B cell (primary cell): ENCODE measurements at regions not wholly inside any gene's neighbourhood (a gene's known extent, or its start where the extent isn't known, plus 50 kb on each side); places are given as distances from the start of the nearest gene placed in this dataset.

ENCODE experiments used
- ATAC-seq: fragments of 200-7000 bp; cut with Tn5 transposase; one replicate; pipeline ENCODE4 v1.10.0; 2021; ENCODE audit warnings: low read depth, mild to moderate bottlenecking, moderate number of reproducible peaks, moderate library complexity
- CTCF ChIA-PET: fragments of 350-600 bp; sonication (Branson Sonifier 250); formaldehyde crosslinking; loops from one replicate; lab custom pipeline; 2021; ENCODE audit warnings: antibody characterized with exemption, inconsistent platforms; lab: Charles Lee
- POLR2A ChIA-PET: fragments of 350-600 bp; sonication (Branson Sonifier 250); formaldehyde crosslinking; loops from one replicate; lab custom pipeline; 2021; ENCODE audit warnings: antibody characterized with exemption; lab: Charles Lee
- DNase-seq: peaks from one replicate; pipeline ENCODE4 v3.0.0; 2013
- H2AFZ ChIP-seq: 2 replicates; pipeline ENCODE4 v1.6.1; 2012; ENCODE audit warnings: mild to moderate bottlenecking, low read depth, low read length; ENCODE audit not compliant: insufficient read depth, poor library complexity, severe bottlenecking
- H3K27ac ChIP-seq, 2 donors: 1 replicate in 1 of 2; 2 replicates in 1 of 2; pipeline ENCODE4 v1.5.1; 2012 to 2013; ENCODE audit warnings: low read length in 2 of 2, mild to moderate bottlenecking in 2 of 2, moderate library complexity in 1 of 2
- H3K27me3 ChIP-seq, 4 experiments: fragments of 200-600 bp in 1 of 4; sonication (generic) in 1 of 4; replicated peaks in 1 of 4; 1 replicate in 2 of 4; 2 replicates in 2 of 4; pipeline versions ENCODE4 v1.6.1 to v1.7.0; 2013 to 2016; ENCODE audit warnings: low read length in 3 of 4, mild to moderate bottlenecking in 2 of 4, mixed read lengths in 1 of 4, moderate library complexity in 1 of 4; ENCODE audit not compliant: insufficient read depth in 4 of 4, control insufficient read depth in 3 of 4; ENCODE audit errors: control extremely low read depth in 1 of 4
- H3K36me3 ChIP-seq, 2 experiments: replicated peaks in 1 of 2; 1 replicate in 1 of 2; 2 replicates in 1 of 2; pipeline versions ENCODE4 v1.6.1 to v1.7.1; 2013; ENCODE audit warnings: low read length in 1 of 2; ENCODE audit not compliant: insufficient read depth in 2 of 2, control insufficient read depth in 1 of 2; ENCODE audit errors: control extremely low read depth in 1 of 2, extremely low read depth in 1 of 2
- H3K4me1 ChIP-seq, 2 donors: fragments of 200-600 bp in 1 of 2; sonication (generic) in 1 of 2; 1 replicate in 1 of 2; 2 replicates in 1 of 2; pipeline versions ENCODE4 v1.5.1 to v1.6.1; 2013 to 2017; ENCODE audit warnings: low read length in 2 of 2; ENCODE audit not compliant: control insufficient read depth in 2 of 2, insufficient read depth in 2 of 2
- H3K4me2 ChIP-seq: replicated peaks from 2 replicates; pipeline ENCODE3; 2012; ENCODE audit warnings: mild to moderate bottlenecking, low read depth, low read length; ENCODE audit not compliant: poor library complexity, severe bottlenecking
- H3K4me3 ChIP-seq, 5 experiments: fragments of 200-600 bp in 1 of 5; sonication (generic) in 1 of 5; 1 replicate in 3 of 5; 2 replicates in 2 of 5; pipeline versions ENCODE4 v1.5.1 to v1.7.0; 2011 to 2016; ENCODE audit warnings: low read length in 4 of 5, mild to moderate bottlenecking in 4 of 5, low read depth in 2 of 5, control low read depth in 1 of 5, moderate library complexity in 1 of 5; ENCODE audit not compliant: insufficient read depth in 1 of 5; ENCODE audit errors: control extremely low read depth in 1 of 5, extremely low read depth in 1 of 5
- H3K79me2 ChIP-seq: fragments of 200-600 bp; sonication (generic); one replicate; pipeline ENCODE4 v1.6.0; 2016; ENCODE audit warnings: low read length; ENCODE audit not compliant: control insufficient read depth, insufficient read depth
- H3K9ac ChIP-seq: fragments of 200-600 bp; sonication (generic); 2 replicates; pipeline ENCODE4 v1.6.1; 2017; ENCODE audit warnings: mild to moderate bottlenecking, low read length, moderate library complexity
- H3K9me3 ChIP-seq, 3 donors: one replicate each; pipeline versions ENCODE4 v1.6.1 to v1.7.1; 2013; ENCODE audit warnings: low read length in 2 of 3; ENCODE audit not compliant: control insufficient read depth in 2 of 3, insufficient read depth in 1 of 3; ENCODE audit errors: control extremely low read depth in 1 of 3
- H4K20me1 ChIP-seq: 2 replicates; pipeline ENCODE4 v1.6.0; 2012; ENCODE audit warnings: mild to moderate bottlenecking, low read length; ENCODE audit not compliant: insufficient read depth, control insufficient read depth, poor library complexity, severe bottlenecking
- H3K27ac Mint-ChIP-seq: one replicate; pipeline ENCODE4 v1.8.0; 2021; ENCODE audit warnings: mixed read lengths
- H3K27me3 Mint-ChIP-seq: one replicate; pipeline ENCODE4 v1.8.0; 2021; ENCODE audit warnings: mixed read lengths
- H3K4me1 Mint-ChIP-seq: one replicate; pipeline ENCODE4 v1.8.0; 2021; ENCODE audit warnings: mixed read lengths
- H3K4me3 Mint-ChIP-seq: one replicate; pipeline ENCODE4 v1.8.0; 2021; ENCODE audit warnings: mixed read lengths
- H3K9me3 Mint-ChIP-seq: one replicate; pipeline ENCODE4 v1.8.0; 2022; ENCODE audit warnings: mixed read lengths; ENCODE audit not compliant: insufficient read depth
- EZH2 ChIP-seq: IDR thresholded peaks from 2 replicates; pipeline ENCODE4 v1.6.1; 2012; ENCODE audit warnings: borderline replicate concordance, low read depth, mild to moderate bottlenecking, moderate library complexity, low read length; ENCODE audit not compliant: insufficient read depth, poor library complexity, severe bottlenecking
- WGBS: methylation state at CpG from one replicate; pipeline ENCODE4 v1.1.5; 2013; ENCODE audit warnings: missing lambda C conversion rate; ENCODE audit not compliant: insufficient coverage; 5-methylcytosine and 5-hydroxymethylcytosine counted together
- intact Hi-C: fragments of 100-400 bp; cut with micrococcal nuclease; formaldehyde crosslinking; loops from one replicate; pipeline ENCODE4 v1.10.0; 2022
- TF ChIP-seq, protein P1 (sequence below): fragments of 200-600 bp; IDR thresholded peaks from one replicate; pipeline ENCODE4 v1.8.0; 2022; ENCODE audit warnings: antibody characterized with exemption, mild to moderate bottlenecking

DNA sequence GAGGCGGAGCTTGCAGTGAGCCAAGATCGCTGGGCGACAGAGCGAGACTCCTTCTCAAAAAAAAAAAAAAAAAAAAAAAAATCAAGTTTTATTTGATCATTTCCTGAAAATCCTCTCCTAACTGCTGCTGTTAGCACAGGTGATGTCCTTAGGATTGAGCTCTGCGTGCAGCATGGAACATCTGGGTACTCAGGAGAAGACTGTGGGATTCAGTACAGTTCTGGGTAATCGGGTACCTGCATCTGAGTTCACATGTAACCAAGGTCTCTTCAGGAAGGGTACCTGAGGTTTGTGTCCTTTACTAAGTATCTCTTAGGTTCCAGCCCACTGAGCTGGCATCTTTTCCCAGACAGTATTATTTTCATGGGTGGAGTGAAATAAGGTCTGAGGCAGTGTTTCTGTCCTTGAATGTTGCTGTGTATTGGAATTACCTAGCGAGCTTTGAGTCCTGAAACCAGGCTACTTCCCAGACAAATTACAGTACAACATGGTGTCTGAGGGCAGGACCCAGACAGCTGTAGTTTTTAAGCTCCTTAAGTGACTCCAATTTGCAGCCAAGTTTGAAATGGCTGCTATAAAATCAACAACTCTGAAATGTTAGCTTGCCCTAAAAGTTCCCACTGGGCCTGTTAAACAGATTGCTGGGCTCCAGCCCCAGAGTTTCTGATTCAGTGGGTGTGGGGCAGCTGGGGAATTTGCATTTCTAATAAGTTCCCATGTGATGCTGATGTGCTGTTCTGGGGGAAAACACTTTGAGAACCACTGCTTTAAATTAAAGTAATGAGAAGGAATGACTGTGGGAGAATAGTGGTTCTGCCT is 120.5 kb downstream of the PMAIP1 start:
- intact Hi-C loops: no loop called here
- H3K4me3 ChIP-seq: no peak overlapping the region
- DNase-seq (no peak), ATAC-seq (no peak)
- no peaks in the 10 kb centered on the region for H3K79me2 ChIP-seq
- TF ChIP-seq EZH2: no peak
- TF ChIP-seq, protein P1, sequence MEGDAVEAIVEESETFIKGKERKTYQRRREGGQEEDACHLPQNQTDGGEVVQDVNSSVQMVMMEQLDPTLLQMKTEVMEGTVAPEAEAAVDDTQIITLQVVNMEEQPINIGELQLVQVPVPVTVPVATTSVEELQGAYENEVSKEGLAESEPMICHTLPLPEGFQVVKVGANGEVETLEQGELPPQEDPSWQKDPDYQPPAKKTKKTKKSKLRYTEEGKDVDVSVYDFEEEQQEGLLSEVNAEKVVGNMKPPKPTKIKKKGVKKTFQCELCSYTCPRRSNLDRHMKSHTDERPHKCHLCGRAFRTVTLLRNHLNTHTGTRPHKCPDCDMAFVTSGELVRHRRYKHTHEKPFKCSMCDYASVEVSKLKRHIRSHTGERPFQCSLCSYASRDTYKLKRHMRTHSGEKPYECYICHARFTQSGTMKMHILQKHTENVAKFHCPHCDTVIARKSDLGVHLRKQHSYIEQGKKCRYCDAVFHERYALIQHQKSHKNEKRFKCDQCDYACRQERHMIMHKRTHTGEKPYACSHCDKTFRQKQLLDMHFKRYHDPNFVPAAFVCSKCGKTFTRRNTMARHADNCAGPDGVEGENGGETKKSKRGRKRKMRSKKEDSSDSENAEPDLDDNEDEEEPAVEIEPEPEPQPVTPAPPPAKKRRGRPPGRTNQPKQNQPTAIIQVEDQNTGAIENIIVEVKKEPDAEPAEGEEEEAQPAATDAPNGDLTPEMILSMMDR: no peak
- no peak overlapping the region for H3K27ac Mint-ChIP-seq
- peaks cover 0 to 3% (median 0%) of the 10 kb centered on the region in 3 donors for H3K9me3 ChIP-seq
- no peaks in the 10 kb centered on the region for H3K4me1 ChIP-seq
- H3K27ac ChIP-seq: no peak overlapping the region
- ChIA-PET CTCF (interaction anchor here (1.1 to 1.2 kb wide), 2 partner anchors 24 to 26 kb away, joined by 3 read pairs; no protein-coding TSS in a partner anchor), POLR2A (interaction anchor here (0.6 kb wide), 1 partner anchor 121 kb away, joined by 6 read pairs; no protein-coding TSS in a partner anchor)
- 89% methylated on average over 3 of the region's 7 CpGs for WGBS
- H3K27me3 Mint-ChIP-seq: peaks cover 19% of the 10 kb centered on the region
- H3K27me3 ChIP-seq: peaks cover 0 to 14% (median 2%) of the 10 kb centered on the region in 4 experiments
- no peak overlapping the region for H3K4me2 ChIP-seq
- H4K20me1 ChIP-seq: no peaks in the 10 kb centered on the region
- no peak overlapping the region for H2AFZ ChIP-seq
- no peak overlapping the region for H3K9ac ChIP-seq
- H3K4me1 Mint-ChIP-seq: no peaks in the 10 kb centered on the region
- no peaks in the 10 kb centered on the region for H3K9me3 Mint-ChIP-seq
- H3K36me3 ChIP-seq: no peaks in the 10 kb centered on the region
- H3K4me3 Mint-ChIP-seq: no peak overlapping the region

DNA sequence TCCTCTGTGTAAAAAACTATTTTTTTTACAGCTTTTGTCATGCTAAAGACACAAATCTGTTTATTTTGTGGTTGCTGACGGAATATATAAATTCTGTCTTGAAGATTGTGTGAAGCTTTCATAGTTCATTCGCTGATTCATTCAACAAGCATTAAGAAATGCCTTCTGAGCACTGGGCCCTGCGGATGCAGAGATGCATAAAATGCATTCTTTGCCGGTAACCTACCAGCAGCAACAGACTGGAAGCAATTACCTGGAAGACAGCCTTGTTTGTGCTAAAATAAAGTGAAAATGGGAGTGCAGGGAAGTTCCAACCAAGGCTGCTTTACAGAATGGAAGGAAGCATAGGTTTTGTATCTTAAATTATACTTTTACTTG is 119.7 kb downstream of the PMAIP1 start:
- H3K9ac ChIP-seq: no peak overlapping the region
- ChIA-PET CTCF (no interaction called here), POLR2A (interaction anchor here (0.6 kb wide), 1 partner anchor 120 kb away, joined by 6 read pairs; no protein-coding TSS in a partner anchor)
- H3K79me2 ChIP-seq: no peaks in the 10 kb centered on the region
- H3K4me1 Mint-ChIP-seq: no peaks in the 10 kb centered on the region
- DNase-seq: no peak
- H3K4me3 Mint-ChIP-seq: no peak overlapping the region
- no peak overlapping the region for H3K4me2 ChIP-seq
- no peak overlapping the region for H2AFZ ChIP-seq
- 100% methylated on average over 2 of the region's 4 CpGs for WGBS
- no peak overlapping the region for H3K27ac ChIP-seq
- H3K9me3 ChIP-seq: peaks cover 0 to 3% (median 0%) of the 10 kb centered on the region in 3 donors
- no peaks in the 10 kb centered on the region for H4K20me1 ChIP-seq
- intact Hi-C loops: no loop called here
- ATAC-seq: no peak
- H3K9me3 Mint-ChIP-seq: no peaks in the 10 kb centered on the region
- H3K36me3 ChIP-seq: no peaks in the 10 kb centered on the region
- H3K27me3 ChIP-seq: peaks cover 0 to 14% (median 2%) of the 10 kb centered on the region in 4 experiments
- peaks cover 19% of the 10 kb centered on the region for H3K27me3 Mint-ChIP-seq
- no peak for TF ChIP-seq EZH2
- TF ChIP-seq, protein P1: no peak
- H3K4me3 ChIP-seq: no peak overlapping the region
- no peak overlapping the region for H3K27ac Mint-ChIP-seq
- H3K4me1 ChIP-seq: no peaks in the 10 kb centered on the region
